Epithelial cell of proximal tubule (primary cell): ENCODE measurements at regions not wholly inside any gene's neighbourhood (a gene's known extent, or its start where the extent isn't known, plus 50 kb on each side); places are given as distances from the start of the nearest gene placed in this dataset.

ENCODE experiments used
- DNase-seq: peaks from one replicate; pipeline ENCODE4 v3.0.0-alpha.2; 2011; ENCODE audit warnings: low read depth
- H3K4me3 ChIP-seq: 2 replicates; pipeline ENCODE4 v1.5.1; 2011; ENCODE audit warnings: low read depth, mild to moderate bottlenecking, low read length
- TF ChIP-seq, protein P1 (sequence below): conservative IDR thresholded peaks from 2 replicates; pipeline ENCODE4 v1.5.1; 2012; ENCODE audit warnings: low read depth, mild to moderate bottlenecking, low read length

DNA sequence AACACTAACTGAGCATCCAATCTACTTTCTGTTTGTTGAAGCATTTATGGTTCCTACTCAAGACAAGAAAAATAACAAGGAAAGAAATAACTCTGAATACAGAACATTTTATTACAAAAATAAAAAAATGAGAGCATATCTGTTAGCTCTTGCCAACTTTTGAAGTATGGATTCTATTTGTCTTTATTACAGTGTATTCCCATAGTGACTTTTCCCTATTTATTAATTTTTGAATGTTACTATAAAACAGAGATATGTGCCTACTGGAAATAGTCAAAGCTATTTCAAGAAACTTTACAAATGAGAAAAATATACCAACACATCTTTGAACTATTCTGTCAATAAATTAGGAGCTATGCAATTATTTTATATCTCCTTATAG, 153.0 kb downstream of the HLX start:
- no peak overlapping the region for H3K4me3 ChIP-seq
- TF ChIP-seq, protein P1, sequence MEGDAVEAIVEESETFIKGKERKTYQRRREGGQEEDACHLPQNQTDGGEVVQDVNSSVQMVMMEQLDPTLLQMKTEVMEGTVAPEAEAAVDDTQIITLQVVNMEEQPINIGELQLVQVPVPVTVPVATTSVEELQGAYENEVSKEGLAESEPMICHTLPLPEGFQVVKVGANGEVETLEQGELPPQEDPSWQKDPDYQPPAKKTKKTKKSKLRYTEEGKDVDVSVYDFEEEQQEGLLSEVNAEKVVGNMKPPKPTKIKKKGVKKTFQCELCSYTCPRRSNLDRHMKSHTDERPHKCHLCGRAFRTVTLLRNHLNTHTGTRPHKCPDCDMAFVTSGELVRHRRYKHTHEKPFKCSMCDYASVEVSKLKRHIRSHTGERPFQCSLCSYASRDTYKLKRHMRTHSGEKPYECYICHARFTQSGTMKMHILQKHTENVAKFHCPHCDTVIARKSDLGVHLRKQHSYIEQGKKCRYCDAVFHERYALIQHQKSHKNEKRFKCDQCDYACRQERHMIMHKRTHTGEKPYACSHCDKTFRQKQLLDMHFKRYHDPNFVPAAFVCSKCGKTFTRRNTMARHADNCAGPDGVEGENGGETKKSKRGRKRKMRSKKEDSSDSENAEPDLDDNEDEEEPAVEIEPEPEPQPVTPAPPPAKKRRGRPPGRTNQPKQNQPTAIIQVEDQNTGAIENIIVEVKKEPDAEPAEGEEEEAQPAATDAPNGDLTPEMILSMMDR = no peak
- DNase-seq = no peak

DNA sequence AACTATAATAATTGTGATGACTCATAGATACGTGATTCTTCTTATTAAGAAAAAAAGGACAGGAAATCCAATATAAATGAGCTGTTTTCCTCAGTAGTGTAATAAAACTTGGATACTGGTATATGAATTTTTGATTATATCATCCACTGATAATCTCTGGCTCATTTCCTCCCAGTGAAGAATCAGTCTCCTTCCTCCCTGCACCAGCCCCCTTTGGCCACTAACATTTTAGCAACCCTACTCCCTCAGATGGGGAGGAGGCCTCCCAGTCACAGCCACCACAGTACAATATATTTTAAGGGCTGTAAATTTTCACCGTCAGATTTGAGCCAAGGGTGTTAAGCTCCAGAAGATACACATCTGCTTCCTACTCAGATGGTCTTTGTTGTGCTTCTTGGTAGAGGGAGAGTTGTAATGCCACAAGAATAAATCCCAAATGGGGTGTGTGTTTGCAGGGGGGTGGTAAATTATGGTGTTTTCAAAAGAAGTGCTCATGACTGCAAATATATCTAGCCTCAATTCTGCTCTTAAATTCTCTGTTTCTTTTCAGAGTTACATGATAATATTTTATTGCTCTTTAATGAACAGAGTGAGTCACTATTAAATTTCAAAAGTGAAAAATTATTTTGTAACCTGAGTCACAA, 153.5 kb downstream of the HLX start:
- no peak for DNase-seq
- no peak overlapping the region for H3K4me3 ChIP-seq
- TF ChIP-seq, protein P1 = no peak

GRCh38 chr1:221035662-221036153, 156.5 kb downstream of the HLX start:
- no peak for DNase-seq
- no peak overlapping the region for H3K4me3 ChIP-seq
- TF ChIP-seq, protein P1 = no peak

- no peak for DNase-seq
- no peak overlapping the region for H3K4me3 ChIP-seq
- TF ChIP-seq, protein P1 = no peak
Observed at GRCh38 chr1:221039616-221040015, 160.4 kb downstream of the HLX start.

- H3K4me3 ChIP-seq = no peak overlapping the region
- DNase-seq = no peak
- TF ChIP-seq, protein P1 = no peak
Observed at GRCh38 chr1:221040101-221040500, 160.9 kb downstream of the HLX start.

DNA sequence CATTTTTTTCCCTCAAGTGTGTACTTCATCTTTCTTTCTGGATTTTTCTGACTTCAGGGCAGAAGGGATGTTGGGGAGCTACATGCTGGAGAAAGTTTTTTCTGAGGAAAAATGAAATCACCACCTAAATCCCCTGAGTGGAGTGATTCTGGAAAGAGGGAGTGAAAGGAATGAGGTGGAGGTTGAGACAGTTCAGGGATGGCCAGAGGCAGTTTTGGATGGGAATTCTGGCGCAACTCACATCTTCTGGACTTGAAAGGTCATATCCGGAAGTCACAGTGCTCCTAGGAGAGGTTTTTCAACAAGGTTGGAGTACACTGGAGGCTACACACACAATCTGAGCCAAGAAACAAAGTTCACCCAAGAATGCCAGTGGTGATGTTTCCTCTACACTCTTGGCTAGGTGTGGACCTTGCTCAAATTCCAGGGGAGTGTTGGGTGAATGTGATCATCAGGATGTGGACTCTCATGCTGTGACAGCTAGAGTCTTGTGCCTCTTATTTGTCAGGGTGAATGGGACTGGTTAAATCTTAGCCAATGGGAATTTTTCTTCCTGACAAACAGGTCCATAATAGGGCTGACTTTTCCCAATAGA, 161.5 kb downstream of the HLX start:
- no peak for DNase-seq

More for the DNA sequence above, 161.5 kb downstream of the HLX start:
- TF ChIP-seq, protein P1 = no peak
- H3K4me3 ChIP-seq = no peak overlapping the region
